DMS53 treated with DMSO at 0.1 percent for 48 hours (cell line): ENCODE measurements at regions not wholly inside any gene's neighbourhood (a gene's known extent, or its start where the extent isn't known, plus 50 kb on each side); places are given as distances from the start of the nearest gene placed in this dataset.

Source experiments
- DNase-seq: peaks from one replicate; lab custom pipeline; 2025; ENCODE audit not compliant: unreplicated experiment; lab: John Stamatoyannopoulos, UW

GRCh38 chr9:28781481-28781880 is 1208.2 kb upstream of the C9orf72 start:
- no peak for DNase-seq

- no peak for DNase-seq
These were observed 1209.3 kb upstream of the C9orf72 start for GRCh38 chr9:28782630-28783029.

DNA sequence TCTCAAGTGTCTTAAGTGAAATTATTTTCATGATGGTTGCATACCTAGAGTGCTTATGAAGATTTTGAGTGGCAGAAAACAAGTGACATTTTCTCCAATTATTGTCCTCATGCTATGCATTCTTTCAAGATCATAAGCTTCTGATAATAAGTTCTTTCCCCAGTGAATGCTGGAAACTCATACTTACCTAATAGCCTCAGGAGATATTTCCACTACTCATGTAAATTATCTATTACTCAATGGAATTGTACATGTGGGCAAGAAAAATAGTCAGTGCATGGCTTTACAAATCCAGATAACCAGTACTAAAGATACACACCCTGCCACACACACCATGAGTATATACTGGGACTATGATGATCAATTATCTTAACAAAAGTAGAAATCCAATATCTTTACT is 1219.4 kb upstream of the C9orf72 start:
- no peak for DNase-seq

DNA sequence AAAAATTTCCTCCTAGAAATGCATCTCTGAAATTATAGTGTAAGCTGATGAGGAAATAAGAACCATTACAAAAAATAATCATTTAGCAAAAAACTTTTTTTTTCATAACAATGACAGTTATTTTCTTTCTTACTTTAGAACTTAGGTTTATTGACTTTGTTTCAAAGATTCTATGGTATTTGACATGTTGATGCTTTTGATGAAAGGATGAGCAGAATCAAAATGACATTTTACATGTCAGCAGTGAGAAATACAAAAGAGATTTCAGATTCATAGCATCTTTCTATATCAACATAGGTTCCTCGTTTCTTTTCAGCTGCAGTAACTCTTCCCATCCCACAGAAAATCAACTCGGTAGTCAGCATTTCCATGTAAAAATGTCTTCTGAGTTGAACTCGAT is 1226.6 kb upstream of the C9orf72 start:
- no peak for DNase-seq

GRCh38 chr9:28801144-28801799 is 1228.0 kb upstream of the C9orf72 start:
- DNase-seq, result no peak

GRCh38 chr9:28805197-28805596 is 1231.9 kb upstream of the C9orf72 start:
- no peak for DNase-seq

- no peak for DNase-seq
These were observed 1234.8 kb upstream of the C9orf72 start for GRCh38 chr9:28808042-28808441.

DNA sequence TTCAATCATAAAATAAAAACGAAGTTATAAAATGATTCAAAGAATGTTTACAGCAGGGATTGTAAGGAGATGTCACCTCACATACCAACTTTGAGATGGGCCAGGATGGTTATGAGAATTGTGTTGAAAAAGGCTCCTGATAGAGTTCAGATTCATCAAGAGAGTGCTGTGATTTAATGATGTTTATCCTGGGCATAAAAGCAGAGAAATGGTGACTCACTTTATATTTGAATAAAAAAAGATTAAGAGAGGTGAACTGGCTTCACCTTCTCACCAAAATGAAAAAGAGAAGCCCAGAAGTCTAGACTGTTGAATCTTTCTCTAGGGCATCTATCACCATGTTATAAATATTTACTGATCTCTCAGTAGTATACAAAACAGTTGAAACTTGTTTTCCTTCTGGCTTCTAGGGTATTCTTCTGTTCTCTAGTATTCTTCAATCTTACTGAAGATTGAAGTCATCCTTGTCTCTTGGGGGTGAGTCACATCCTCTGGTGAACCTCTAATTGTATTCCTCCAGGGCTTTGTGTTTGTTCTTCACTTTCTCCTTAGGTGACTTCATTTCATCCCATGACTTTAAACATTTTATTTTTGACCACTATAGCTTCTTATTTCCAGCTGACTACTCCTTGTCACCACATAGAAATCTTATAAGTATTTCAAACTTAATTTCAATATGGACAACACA is 1237.3 kb upstream of the C9orf72 start:
- no peak for DNase-seq

DNA sequence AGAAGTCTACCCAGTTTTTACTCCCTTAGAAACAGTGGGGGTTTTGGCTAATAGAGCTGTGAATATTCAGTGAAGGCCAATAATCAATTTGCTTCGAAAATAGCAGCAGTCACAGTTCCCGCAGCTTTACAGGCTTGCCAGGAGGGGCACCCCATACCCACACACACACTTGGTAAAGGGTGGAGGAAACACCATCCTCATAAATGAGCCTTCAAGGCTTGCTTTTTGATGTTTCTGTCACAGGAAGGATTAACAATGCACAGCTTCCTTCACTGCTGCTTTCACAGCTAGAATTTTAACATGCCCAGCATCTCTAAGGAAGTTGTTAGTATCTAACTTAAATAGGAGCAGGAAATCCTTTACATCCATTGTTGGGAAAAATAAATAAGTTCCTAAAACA is 1247.5 kb upstream of the C9orf72 start:
- DNase-seq, result no peak

- DNase-seq, result no peak
These were observed 1248.0 kb upstream of the C9orf72 start for GRCh38 chr9:28821240-28821639.

GRCh38 chr9:28824432-28824963 is 1251.2 kb upstream of the C9orf72 start:
- no peak for DNase-seq

DNA sequence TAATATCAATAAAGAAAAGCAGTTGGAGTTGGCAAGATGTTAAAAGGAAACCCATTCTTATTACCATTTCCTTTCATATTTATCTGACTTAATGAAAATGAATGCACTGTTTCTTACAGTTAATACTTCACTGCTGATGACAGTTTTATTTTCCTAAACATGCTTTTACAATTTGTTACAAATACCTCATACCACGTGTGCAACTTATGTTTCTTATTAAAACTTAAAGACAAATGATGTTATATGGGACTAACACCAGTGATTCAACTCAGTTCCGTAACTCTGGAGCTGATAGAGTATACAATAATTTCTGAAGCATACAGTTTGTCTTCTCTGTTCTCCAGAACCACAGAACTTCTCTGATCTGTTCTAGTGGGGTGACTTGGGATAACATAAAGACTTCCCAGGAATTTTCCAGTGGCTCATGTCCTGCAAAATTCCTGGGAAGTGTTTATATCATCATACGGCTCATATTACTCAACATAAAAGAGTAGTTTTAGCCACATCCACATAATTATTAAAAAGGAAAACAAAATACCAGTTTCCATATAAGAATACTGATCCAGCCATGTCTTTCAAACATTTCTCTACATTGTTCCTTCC is 1259.0 kb upstream of the C9orf72 start:
- DNase-seq, result no peak

DNA sequence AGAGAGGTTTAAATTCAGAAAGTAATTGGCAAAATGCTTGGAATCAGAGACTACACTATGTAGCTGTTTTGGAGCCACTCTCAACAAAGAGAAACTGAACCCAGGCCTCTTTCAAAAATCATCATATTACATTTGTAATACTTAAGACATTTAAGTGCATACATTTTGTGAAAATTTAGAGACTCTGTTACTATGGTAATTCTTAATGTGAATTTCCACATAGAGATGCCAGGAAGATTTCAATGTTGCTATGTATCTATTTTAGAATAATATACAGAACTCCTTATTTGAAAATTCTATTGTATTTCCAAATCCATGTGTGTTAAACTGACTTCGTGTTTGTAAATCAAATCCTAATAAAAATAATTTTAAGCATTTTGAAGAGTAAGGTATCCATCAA is 1260.9 kb upstream of the C9orf72 start:
- no peak for DNase-seq

DNA sequence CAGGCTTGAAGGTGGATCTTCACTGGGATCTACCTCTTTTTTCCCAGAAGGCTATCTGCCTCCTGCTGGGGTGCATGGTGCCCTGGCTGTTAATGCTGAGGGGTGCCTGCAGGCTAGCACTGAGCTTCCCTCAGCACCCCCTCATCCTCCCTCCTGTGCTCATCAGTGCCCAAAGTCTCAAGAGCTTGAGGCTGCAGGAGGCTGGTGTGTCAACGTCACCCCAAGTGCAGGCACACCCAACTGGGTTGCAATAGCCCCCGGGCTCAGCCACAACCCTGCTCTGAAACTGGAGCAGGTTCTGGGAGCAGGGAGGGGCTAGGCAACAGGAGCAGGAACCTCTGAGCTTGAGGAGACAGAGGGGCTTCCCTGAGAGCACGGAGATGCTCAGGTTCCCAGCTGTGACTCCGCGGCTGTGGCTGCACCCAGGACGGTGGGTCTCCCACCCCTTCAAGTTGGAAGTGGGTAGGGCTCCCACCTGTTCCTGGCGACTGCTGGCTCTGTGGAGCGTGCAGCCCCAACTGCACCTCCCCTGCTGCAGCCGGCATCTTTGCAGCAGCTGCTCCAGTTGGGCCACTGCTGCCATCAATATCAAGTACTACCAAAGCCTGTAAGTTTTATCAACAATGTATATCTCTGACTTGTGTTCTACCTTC is 1266.6 kb upstream of the C9orf72 start:
- DNase-seq, result no peak

DNA sequence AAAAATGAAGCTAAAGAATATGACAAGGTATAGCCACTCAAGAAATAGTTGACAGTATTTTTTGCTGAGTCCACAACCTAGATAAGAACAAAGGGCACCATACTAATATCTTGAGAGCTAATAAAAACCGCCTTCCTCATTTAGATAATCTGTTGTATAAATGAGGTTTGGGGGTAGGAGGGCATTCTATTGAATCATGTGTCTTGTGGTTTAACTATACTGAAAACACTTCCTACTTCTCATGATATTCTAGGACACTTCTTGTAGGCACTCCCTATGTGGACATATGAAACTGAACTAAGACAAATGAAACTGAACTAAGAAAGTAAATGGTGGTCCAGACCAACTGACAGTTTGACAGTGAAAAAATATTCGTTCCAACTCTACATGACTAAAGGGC is 1268.5 kb upstream of the C9orf72 start:
- DNase-seq, result no peak

GRCh38 chr9:28847331-28847730 is 1274.0 kb upstream of the C9orf72 start:
- no peak for DNase-seq

GRCh38 chr9:28848671-28849070 is 1275.4 kb upstream of the C9orf72 start:
- no peak for DNase-seq

DNA sequence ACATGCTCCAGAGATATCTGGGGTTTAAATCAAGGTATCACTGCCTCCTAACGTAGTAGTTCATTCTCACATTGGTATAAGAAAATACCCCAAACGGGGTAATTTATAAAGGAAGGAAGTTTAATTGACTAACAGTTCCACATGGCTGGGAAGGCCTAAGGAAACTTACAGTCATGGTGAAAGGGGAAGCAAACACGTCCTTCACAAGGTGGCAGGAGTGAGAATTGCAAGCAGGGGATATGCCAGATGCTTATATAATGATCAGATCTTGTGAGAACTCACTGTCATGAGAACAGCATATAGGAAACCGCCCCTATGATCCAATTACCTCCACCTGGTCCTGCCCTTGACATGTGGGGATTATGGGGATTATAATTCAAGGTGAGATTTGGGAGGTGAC is 1280.2 kb upstream of the C9orf72 start:
- no peak for DNase-seq

- DNase-seq, result no peak
These were observed 1293.7 kb upstream of the C9orf72 start for GRCh38 chr9:28866951-28867350.

GRCh38 chr9:28868228-28868990 is 1295.1 kb upstream of the C9orf72 start:
- DNase-seq, result no peak

- no peak for DNase-seq
These were observed 1309.2 kb upstream of the C9orf72 start for GRCh38 chr9:28882529-28882928.
